ENCODE measurements at regions not wholly inside any gene's neighbourhood (a gene's known extent, or its start where the extent isn't known, plus 50 kb on each side); places are given as distances from the start of the nearest gene placed in this dataset.

GRCh38 chr5:35516271-35516670 lies 101.4 kb upstream of the SPEF2 start:
- Mint-ChIP-seq H3K27me3 (no peaks in the 10 kb centered on the region), H3K4me3 (ENCODE audit: low read depth) (no peak overlapping the region), H3K9me3 (ENCODE audit: low read depth) (peaks cover 6% of the 10 kb centered on the region), H3K27ac (no peak overlapping the region), H3K36me3 (ENCODE audit: insufficient read depth) (no peaks in the 10 kb centered on the region), H3K4me1 (ENCODE audit: low read depth) (no peaks in the 10 kb centered on the region)
- DNase-seq (ENCODE audit: low spot score, unreplicated experiment), result no peak
- TF ChIP-seq, protein P1, sequence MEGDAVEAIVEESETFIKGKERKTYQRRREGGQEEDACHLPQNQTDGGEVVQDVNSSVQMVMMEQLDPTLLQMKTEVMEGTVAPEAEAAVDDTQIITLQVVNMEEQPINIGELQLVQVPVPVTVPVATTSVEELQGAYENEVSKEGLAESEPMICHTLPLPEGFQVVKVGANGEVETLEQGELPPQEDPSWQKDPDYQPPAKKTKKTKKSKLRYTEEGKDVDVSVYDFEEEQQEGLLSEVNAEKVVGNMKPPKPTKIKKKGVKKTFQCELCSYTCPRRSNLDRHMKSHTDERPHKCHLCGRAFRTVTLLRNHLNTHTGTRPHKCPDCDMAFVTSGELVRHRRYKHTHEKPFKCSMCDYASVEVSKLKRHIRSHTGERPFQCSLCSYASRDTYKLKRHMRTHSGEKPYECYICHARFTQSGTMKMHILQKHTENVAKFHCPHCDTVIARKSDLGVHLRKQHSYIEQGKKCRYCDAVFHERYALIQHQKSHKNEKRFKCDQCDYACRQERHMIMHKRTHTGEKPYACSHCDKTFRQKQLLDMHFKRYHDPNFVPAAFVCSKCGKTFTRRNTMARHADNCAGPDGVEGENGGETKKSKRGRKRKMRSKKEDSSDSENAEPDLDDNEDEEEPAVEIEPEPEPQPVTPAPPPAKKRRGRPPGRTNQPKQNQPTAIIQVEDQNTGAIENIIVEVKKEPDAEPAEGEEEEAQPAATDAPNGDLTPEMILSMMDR (IDR thresholded peaks at IDR 0.05; ENCODE audit: unreplicated experiment), result no peak

GRCh38 chr5:35513612-35514011 lies 104.1 kb upstream of the SPEF2 start:
- no peak overlapping the region for H3K27ac Mint-ChIP-seq
- no peaks in the 10 kb centered on the region for H3K36me3 Mint-ChIP-seq (ENCODE audit: insufficient read depth)
- H3K4me3 Mint-ChIP-seq (ENCODE audit: low read depth), result no peak overlapping the region
- peaks cover 17% of the 10 kb centered on the region for H3K9me3 Mint-ChIP-seq (ENCODE audit: low read depth)
- H3K4me1 Mint-ChIP-seq (ENCODE audit: low read depth), result no peaks in the 10 kb centered on the region
- TF ChIP-seq, protein P1 (IDR thresholded peaks at IDR 0.05; ENCODE audit: unreplicated experiment), result no peak
- DNase-seq (ENCODE audit: low spot score, unreplicated experiment), result no peak
- no peaks in the 10 kb centered on the region for H3K27me3 Mint-ChIP-seq

- Mint-ChIP-seq H3K9me3 (ENCODE audit: low read depth) (peaks cover 18% of the 10 kb centered on the region), H3K27me3 (no peaks in the 10 kb centered on the region), H3K4me3 (ENCODE audit: low read depth) (no peak overlapping the region), H3K4me1 (ENCODE audit: low read depth) (no peaks in the 10 kb centered on the region), H3K36me3 (ENCODE audit: insufficient read depth) (peaks cover 2% of the 10 kb centered on the region), H3K27ac (no peak overlapping the region)
- TF ChIP-seq, protein P1 (IDR thresholded peaks at IDR 0.05; ENCODE audit: unreplicated experiment), result no peak
- DNase-seq (ENCODE audit: low spot score, unreplicated experiment), result no peak
These were observed 115.5 kb upstream of the SPEF2 start for GRCh38 chr5:35502206-35502605.

DNA sequence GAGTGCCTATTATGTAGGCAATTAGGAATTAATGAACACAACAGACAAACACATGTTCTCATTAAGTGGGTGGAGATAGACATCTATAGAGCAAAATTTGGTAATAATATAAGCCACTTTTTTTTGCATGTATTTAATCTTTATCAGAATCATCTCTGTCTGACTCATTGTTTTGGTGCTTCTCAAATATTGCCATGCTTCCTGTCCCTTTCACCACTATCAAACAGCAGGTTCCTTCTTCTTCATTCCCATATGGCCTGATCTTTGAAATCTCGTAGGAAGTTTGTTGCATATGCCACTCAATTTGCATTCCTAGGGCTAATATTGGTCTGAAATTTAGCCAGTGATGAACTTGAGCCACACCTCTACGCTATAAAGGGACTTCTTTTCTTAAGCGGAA lies 128.9 kb upstream of the SPEF2 start:
- peaks cover 8% of the 10 kb centered on the region for H3K4me1 Mint-ChIP-seq (ENCODE audit: low read depth)
- H3K27me3 Mint-ChIP-seq, result no peaks in the 10 kb centered on the region
- TF ChIP-seq, protein P1 (IDR thresholded peaks at IDR 0.05; ENCODE audit: unreplicated experiment), result no peak
- no peaks in the 10 kb centered on the region for H3K9me3 Mint-ChIP-seq (ENCODE audit: low read depth)
- no peak overlapping the region for H3K4me3 Mint-ChIP-seq (ENCODE audit: low read depth)
- no peak for DNase-seq (ENCODE audit: low spot score, unreplicated experiment)
- no peak overlapping the region for H3K27ac Mint-ChIP-seq
- H3K36me3 Mint-ChIP-seq (ENCODE audit: insufficient read depth), result no peaks in the 10 kb centered on the region

DNA sequence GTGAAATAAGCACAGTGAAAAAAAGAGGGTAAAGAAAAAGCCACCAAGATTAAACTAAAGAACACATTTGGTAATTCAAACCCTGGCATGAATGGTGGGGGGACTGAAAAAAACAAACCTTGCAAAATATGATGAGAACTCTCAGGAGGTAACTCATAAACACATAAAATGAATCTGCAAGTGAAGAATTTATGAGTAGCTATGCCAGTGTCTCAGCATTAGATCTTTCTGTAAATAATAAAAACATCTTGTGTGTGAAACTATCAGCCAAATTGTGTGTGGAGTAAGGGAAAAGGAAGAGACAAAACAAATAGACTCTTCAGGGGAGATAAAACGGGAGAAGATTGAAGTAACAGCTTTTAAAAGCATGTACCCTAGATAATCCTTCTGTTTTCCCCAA lies 129.6 kb upstream of the SPEF2 start:
- no peak overlapping the region for H3K27ac Mint-ChIP-seq

More for the DNA sequence above, 129.6 kb upstream of the SPEF2 start:
- DNase-seq (ENCODE audit: low spot score, unreplicated experiment), result no peak
- no peak overlapping the region for H3K4me3 Mint-ChIP-seq (ENCODE audit: low read depth)
- peaks cover 14% of the 10 kb centered on the region for H3K4me1 Mint-ChIP-seq (ENCODE audit: low read depth)
- H3K36me3 Mint-ChIP-seq (ENCODE audit: insufficient read depth), result no peaks in the 10 kb centered on the region
- no peaks in the 10 kb centered on the region for H3K9me3 Mint-ChIP-seq (ENCODE audit: low read depth)
- no peaks in the 10 kb centered on the region for H3K27me3 Mint-ChIP-seq
- TF ChIP-seq, protein P1 (IDR thresholded peaks at IDR 0.05; ENCODE audit: unreplicated experiment), result no peak
